ENCODE measurements at regions not wholly inside any gene's neighbourhood (a gene's known extent, or its start where the extent isn't known, plus 50 kb on each side); places are given as distances from the start of the nearest gene placed in this dataset.

DNA sequence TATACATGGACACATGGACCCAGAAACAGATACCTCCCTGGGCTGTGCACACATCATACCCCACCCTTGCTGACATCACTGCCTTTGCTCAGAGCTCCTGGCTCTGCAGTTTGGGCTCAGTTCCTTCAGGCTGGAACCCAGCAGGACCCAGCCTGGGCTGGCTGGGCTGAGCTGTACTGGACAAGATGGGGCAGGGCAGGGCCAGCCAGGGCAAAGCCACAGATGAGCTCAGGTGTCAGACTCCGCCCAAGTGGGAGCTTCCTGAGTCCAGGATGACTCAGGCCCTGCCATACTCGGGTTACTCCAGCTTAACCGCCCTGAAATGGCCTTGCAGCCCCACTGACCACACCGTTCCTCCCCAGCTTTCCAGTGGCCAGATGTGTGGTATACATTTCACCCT lies 284.9 kb downstream of the OSR1 start:
- TF ChIP-seq RBBP5 (IDR thresholded peaks at IDR 0.05; ENCODE audit: borderline replicate concordance, insufficient read depth, low read length, poor library complexity, severe bottlenecking) (no peak), RB1 (IDR thresholded peaks at IDR 0.05; ENCODE audit: low read depth) (no peak)
- TF ChIP-seq, protein P1, sequence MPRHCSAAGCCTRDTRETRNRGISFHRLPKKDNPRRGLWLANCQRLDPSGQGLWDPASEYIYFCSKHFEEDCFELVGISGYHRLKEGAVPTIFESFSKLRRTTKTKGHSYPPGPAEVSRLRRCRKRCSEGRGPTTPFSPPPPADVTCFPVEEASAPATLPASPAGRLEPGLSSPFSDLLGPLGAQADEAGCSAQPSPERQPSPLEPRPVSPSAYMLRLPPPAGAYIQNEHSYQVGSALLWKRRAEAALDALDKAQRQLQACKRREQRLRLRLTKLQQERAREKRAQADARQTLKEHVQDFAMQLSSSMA (CRISPR knock-in tag; IDR thresholded peaks at IDR 0.05), result no peak
